NCI-H2107 treated with DMSO at 0.1 percent for 48 hours (cell line): ENCODE measurements at regions not wholly inside any gene's neighbourhood (a gene's known extent, or its start where the extent isn't known, plus 50 kb on each side); places are given as distances from the start of the nearest gene placed in this dataset.

Experiments
- DNase-seq: peaks from one replicate; lab custom pipeline; 2025; ENCODE audit not compliant: unreplicated experiment; lab: John Stamatoyannopoulos, UW

DNA sequence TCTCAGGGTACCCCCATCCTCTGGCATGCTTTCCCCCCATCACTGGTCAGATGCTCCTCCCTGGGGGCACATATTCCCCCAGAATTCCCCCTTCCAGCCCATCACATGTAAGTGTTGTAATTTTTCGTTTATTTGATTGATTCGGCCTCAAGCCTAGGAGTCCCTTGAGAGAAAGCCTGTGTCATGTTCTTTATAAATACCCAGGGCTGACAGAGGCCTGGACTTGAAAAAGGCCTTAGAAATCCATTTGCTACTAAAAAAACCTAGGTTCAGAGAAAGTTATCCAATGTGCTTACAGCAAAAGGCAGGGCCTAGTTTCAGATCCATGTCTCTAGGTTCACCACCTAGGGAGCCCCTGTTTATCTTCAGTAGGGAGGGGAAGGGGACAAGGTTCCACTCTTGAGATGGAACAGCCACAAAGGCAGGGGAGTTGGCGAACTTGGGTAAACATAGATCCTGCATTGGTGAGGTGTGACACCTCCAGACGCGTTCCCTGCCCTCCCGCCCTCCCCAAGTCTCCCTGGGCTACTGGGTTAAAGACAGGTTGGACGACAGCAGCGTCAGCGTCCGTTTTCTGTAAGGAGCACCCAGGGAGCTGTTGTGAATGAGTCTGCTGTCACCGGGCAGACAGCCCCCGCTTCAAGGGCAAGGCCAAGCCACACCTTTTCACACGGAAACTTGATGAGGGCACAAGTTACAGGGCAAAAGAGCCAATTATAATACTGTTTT is 147.8 kb downstream of the EN1 start:
- no peak for DNase-seq

- no peak for DNase-seq
These were observed 148.9 kb downstream of the EN1 start for GRCh38 chr2:118698564-118698963.

- no peak for DNase-seq
These were observed 149.7 kb downstream of the EN1 start for GRCh38 chr2:118697781-118698180.

DNA sequence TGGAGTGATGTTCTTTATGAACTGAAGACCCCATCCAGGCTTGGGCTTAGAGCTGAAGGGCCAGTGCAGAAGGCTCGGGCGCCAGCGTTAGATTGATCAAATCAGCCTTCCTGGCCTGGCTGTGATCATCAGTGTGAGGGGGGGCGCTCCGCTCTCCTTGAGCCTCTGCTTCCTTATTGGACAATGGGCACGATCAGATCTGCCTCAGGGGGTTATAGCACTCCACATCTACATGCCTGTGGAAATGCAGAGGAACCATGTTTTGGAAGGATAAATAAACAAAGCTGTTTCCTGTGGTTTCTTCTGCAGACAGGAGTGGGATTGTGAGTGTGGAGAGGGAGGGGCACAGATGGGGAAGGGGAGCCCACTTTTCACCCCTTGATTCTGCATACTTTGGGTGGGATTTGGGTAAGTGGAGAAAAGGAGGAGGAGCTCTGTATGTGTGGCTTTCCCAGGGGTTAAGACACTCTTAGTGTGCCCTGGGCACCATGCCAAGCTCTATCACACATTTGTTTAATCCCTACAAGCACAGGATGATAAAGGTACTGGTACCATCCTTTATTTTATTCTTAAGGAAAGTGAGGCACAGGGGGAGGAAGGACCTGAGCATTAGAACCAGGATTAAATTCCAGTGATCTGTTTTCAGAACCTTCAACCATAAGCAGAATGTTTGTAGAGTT is 150.5 kb downstream of the EN1 start:
- no peak for DNase-seq

DNA sequence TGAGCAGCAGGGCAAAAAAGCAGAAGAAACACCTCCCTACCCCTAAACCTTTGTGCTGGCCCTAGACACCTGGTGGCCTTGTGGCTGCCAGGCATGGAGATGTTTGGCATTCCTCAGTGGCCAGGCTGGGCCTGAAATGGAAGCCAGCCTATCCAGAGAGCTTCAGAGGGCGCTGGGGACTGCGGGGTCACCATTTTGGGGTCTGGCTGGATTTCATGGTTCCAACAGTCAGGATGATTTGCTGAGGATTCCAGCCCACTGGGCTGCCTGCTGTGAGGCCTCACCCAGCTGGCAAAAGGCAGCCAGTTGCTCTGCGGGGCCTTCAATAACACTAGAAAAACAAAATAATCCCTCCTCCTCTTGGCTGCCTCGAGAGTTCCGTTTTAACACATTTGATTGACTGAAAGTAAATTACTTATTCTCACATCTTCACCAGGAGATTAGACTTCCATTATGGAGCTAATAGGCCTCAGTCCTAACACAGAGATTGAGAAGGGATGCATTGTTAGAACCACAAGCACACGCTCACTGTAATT is 154.1 kb downstream of the EN1 start:
- no peak for DNase-seq

- DNase-seq, result no peak
These were observed 157.6 kb downstream of the EN1 start for GRCh38 chr2:118689874-118690273.

- DNase-seq, result no peak
These were observed 158.0 kb downstream of the EN1 start for GRCh38 chr2:118689456-118689855.

DNA sequence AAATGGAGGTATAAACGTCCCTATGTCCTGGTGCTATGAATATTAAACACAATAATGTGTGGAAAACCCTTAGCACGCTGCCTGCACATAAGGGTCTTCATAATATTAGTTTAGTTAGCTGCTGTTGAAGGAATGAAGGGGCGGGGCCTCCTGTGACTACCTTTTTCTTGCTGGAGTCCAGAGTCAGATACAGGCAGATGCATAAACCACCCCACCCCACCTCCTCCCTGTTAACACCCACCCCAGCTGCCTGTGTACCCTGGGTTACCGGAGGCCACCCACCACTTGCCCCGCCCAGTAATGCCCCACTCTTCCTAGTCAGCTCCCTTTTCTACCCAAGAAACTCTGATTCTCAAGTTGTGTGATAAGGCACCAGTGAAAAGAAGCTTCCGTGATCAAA is 158.4 kb downstream of the EN1 start:
- DNase-seq, result no peak

DNA sequence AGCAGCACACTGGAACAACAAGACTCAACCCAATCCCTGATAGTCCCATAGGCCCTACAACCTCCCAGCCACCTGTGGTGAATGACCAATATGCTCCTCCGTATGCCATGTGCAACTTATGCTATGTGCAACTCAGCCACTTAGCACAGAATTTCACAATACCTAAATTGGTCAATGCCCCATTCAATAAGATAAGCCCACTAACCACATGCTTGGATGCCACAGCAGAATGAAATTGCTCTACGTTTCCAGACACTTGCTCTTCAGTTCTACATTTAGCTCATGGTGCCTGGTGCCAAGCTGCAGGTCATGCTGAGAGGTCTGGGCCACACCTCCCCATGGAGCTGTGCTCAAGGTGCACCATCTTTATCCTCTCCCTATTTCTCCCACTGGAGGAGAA is 159.8 kb downstream of the EN1 start:
- no peak for DNase-seq

GRCh38 chr2:118687192-118687591 is 160.3 kb downstream of the EN1 start:
- no peak for DNase-seq

DNA sequence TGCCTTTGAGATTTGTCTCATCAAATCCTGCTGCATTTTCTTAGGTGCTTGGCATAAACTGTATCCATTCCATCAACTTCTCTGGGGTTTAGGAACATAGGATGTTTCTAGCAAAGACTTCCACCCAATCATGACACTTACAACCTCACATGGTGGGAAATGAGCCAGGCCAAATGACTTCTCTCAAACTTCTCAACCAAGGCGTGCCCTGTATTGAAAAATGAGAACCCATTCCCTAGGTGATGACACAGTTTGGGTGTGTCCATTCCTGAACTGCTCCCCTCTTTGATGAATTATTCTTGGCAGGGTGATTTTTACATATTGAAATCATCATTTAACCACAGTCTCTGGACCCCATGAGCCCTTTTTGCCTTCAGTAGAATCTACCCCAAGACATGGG is 161.1 kb downstream of the EN1 start:
- no peak for DNase-seq

DNA sequence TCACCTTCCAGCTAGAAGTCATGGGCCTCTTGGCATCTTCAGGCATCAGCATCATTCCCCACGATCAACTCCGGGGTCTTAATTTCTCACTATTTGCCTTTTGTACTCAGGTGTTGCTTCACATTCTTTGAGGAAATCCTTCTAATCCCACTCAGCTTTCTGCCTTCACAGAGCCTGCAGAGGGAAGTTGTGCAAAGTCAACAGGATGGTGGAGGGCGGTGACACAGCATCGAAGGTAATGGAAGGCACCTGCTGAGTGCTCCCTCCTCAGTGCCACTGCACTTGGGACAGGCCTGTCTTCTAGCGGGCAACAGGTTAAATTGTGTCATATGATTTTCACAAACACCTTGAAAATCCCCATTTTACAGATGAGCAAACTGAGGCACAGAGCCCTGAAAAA is 164.0 kb downstream of the EN1 start:
- no peak for DNase-seq

DNA sequence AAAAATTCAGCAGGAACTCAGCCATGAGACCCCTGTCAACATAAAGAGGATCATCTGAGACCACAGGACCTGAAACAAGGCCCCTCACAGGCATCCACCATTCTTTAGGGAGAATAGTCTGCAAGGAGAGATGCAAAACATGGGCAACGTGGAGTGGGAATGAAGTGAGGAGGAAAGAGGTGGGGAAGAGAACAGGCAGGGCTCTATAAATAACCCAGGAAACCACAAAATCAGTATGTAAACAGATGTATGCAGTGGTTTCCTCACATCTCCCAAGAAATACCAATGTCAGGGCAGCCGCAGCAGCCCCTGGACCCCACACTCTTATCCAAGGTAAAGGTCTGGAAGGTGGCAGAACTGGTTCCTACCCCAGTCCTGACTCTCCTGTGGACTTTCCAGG is 168.5 kb downstream of the EN1 start:
- no peak for DNase-seq

DNA sequence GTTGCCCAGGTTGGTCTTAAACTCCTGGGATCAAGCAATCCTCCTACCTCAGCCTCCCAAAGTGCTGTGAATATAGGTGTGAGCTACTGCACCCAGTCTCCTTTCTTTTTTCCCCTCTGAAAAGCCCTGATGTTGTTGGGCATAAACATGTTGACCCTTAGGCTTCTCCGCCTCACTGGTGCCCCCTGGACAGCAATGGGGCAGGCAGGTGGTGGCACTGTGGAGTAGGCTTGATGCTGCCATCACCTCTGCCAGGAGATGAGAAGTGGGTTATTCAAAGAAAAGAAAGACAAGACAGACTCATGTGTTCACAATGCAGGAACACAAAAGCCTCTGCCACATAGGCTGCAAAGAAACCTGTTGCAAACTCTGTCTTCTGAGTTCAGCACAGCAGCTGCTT is 169.9 kb downstream of the EN1 start:
- DNase-seq, result no peak

- DNase-seq, result no peak
These were observed 171.9 kb downstream of the EN1 start for GRCh38 chr2:118675531-118675930.

GRCh38 chr2:118672571-118673158 is 174.8 kb downstream of the EN1 start:
- no peak for DNase-seq

DNA sequence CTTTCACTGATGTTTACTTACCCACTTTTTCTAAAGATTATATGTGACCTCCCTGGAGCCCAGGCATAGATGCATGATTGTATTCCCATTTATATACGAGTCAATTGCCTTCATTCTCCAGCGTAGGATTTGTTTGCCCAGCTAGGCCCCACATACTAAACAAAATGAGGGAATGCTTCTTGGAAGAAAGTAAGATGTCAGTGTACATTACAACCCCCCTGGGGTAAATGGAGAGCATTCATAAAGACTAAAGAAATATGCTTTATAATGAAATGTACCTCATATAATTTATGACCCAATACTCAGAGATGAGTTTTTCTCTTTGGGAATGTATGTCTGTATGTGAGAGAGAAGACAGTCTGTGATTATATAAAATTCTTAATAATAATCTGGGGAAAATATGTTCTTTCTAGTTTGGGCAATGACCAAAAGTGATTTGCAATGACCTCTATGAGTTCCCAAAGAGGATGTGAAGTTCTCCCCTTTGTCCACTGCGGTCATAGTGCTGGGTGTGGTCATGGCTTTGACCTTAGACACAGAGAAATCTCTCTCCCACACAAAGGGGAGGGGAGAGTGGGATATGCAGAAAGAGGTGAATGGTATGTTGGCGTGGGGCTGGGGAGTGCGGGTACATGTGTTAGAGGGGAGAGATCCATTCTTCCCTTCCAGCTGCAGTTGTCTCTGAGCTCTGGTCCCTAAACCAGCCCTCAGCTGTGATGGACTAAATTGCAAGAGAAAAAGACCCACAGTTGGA is 175.6 kb downstream of the EN1 start:
- DNase-seq, result no peak

- no peak for DNase-seq
These were observed 176.6 kb downstream of the EN1 start for GRCh38 chr2:118670838-118671237.

DNA sequence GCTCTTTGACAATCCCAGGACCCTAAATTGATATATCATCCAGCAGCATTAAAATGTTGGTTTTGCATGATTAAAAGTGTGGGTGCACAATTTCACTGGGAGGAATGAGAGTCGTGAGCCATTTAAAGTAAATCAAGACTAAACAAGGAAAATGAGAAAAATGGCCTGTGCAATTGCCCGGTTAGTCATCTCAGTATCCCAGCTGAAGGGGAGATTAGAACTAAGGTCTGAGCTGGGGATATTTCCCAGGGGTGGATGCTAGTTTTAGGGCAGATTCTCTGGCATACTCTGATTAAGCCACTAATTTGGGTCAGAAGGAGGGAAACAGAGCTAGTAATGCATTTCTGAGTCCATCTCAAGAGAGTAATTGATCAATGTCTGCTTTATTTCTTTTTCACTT is 177.2 kb downstream of the EN1 start:
- no peak for DNase-seq

GRCh38 chr2:118669654-118670053 is 177.8 kb downstream of the EN1 start:
- no peak for DNase-seq
